IgD-negative memory B cell (primary cell): ENCODE measurements at regions not wholly inside any gene's neighbourhood (a gene's known extent, or its start where the extent isn't known, plus 50 kb on each side); places are given as distances from the start of the nearest gene placed in this dataset.
"Not testable (repeated sequence)": the region's sequence is repeated elsewhere in the genome, so short reads cannot be mapped to it uniquely, and the experiment has no call there.

ENCODE experiments used
- H3K27ac Mint-ChIP-seq, 3 donors: one replicate each; pipeline ENCODE4 v1.8.0; 2020 to 2022; ENCODE audit warnings: mild to moderate bottlenecking in 3 of 3, mixed read lengths in 3 of 3, moderate library complexity in 1 of 3
- H3K27me3 Mint-ChIP-seq: one replicate; pipeline ENCODE4 v1.8.0; 2021; ENCODE audit warnings: mixed read lengths
- H3K36me3 Mint-ChIP-seq: one replicate; pipeline ENCODE4 v1.8.0; 2020; ENCODE audit warnings: mild to moderate bottlenecking, mixed read lengths
- H3K4me1 Mint-ChIP-seq, 3 donors: one replicate each; pipeline ENCODE4 v1.8.0; 2020 to 2022; ENCODE audit warnings: mixed read lengths in 3 of 3, mild to moderate bottlenecking in 1 of 3
- H3K4me3 Mint-ChIP-seq, 4 donors: one replicate each; pipeline ENCODE4 v1.8.0; 2020 to 2022; ENCODE audit warnings: mild to moderate bottlenecking in 4 of 4, mixed read lengths in 4 of 4, moderate library complexity in 3 of 4
- H3K9me3 Mint-ChIP-seq, 3 donors: one replicate each; pipeline ENCODE4 v1.8.0; 2020 to 2021; ENCODE audit warnings: mixed read lengths in 3 of 3, mild to moderate bottlenecking in 1 of 3

- no peak overlapping the region for H3K27ac Mint-ChIP-seq
- H3K36me3 Mint-ChIP-seq = no peaks in the 10 kb centered on the region
- no peaks in the 10 kb centered on the region for H3K27me3 Mint-ChIP-seq
- H3K9me3 Mint-ChIP-seq = peaks cover 3 to 14% (median 5%) of the 10 kb centered on the region in 3 donors
- no peaks in the 10 kb centered on the region for H3K4me1 Mint-ChIP-seq
- H3K4me3 Mint-ChIP-seq = no peak overlapping the region
Observed at GRCh38 chr2:21887881-21888280, 764.1 kb downstream of the TDRD15 start.

DNA sequence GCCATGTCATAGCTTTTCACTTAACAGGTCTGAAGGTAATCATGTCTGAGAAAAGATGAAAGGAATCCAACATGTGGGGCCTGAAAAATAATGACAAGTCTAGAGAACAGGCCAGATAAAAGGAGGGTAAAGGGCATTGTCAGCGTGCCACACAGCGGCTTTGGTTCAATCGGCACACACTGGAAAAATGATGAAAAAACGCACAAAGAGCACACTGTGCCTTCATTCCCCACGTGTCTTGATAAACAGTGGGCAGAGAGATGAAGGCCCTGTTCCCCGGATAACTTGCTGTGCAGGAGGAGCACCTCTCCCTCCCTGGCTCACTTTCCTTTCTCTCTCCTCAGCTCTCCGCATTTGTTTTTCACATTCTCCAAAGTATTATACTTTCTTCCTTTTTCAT lies 766.3 kb downstream of the TDRD15 start:
- Mint-ChIP-seq H3K27me3 (no peaks in the 10 kb centered on the region), H3K4me1 (no peaks in the 10 kb centered on the region), H3K27ac (no peak overlapping the region), H3K36me3 (no peaks in the 10 kb centered on the region), H3K4me3 (no peak overlapping the region), H3K9me3 (peaks cover 3 to 6% (median 5%) of the 10 kb centered on the region in 3 donors)

DNA sequence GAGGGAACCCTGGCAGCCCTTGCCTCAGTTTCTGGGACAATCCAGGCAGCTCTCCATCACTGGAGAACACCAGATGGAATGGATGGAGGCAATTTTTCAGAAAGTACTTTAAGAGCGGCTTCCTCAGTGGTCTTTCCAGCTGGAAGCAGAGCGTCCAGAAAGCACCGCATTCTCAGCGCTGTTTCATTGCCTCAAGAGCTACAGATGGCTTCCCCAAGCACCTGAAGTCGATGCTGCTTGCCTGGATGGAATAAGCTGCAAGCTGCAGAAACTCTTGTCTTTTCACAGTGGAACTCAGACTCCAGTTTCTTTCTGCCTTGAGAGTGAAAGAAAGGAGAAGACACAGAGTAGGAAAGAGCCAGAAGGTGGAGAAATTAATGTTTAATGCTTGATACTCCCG lies 766.9 kb downstream of the TDRD15 start:
- Mint-ChIP-seq H3K4me3 (no peak overlapping the region), H3K4me1 (no peaks in the 10 kb centered on the region), H3K27me3 (no peaks in the 10 kb centered on the region), H3K36me3 (no peaks in the 10 kb centered on the region), H3K9me3 (peaks cover 1 to 6% (median 5%) of the 10 kb centered on the region in 3 donors), H3K27ac (no peak overlapping the region)

DNA sequence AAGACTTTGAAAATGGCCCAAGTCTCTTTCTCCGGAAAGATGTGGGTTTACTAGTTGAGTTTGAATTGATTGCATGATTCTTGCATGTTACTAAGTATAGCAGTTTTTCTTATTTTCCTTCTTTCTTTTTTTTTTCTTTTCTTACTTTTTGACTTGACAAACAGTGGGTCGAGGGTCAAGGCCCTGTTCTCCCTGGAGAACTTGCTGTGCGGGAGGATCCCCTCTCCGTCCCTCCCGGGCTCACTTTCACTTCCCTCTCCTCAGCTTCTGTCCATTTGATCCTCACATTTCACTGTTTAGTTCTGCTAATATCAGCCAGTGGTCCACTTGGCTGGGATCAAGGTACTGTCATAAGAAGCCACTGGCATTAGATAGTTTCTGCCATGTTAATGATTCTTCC lies 767.4 kb downstream of the TDRD15 start:
- no peaks in the 10 kb centered on the region for H3K36me3 Mint-ChIP-seq
- H3K27me3 Mint-ChIP-seq = no peaks in the 10 kb centered on the region
- H3K27ac Mint-ChIP-seq = no peak overlapping the region
- no peaks in the 10 kb centered on the region for H3K4me1 Mint-ChIP-seq
- H3K4me3 Mint-ChIP-seq = no peak overlapping the region
- peaks cover 0 to 6% (median 5%) of the 10 kb centered on the region in 3 donors for H3K9me3 Mint-ChIP-seq

DNA sequence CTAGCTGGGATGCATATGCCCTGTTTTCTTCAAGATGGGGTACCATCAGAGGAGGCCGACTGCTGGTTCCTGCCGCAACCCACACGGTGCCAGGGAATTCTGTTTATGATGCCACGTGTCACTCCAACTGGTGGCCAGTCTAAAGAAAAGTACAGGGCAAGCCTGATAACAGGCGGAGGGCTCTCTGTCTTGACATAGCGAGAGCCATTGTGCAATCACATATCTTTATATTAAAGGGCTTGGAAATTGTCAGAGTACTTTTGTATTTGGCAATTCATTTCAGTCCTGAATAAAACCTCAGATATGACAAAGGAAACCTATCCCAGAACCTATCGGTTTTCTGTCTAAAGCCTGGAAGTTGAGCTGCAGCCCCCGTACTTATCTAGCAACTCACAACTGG lies 768.4 kb downstream of the TDRD15 start:
- Mint-ChIP-seq H3K27ac (no peak overlapping the region), H3K4me3 (no peak overlapping the region), H3K36me3 (no peaks in the 10 kb centered on the region), H3K27me3 (no peaks in the 10 kb centered on the region), H3K9me3 (peaks cover 0 to 6% (median 5%) of the 10 kb centered on the region in 3 donors), H3K4me1 (no peaks in the 10 kb centered on the region)

GRCh38 chr2:21895200-21895599 lies 771.4 kb downstream of the TDRD15 start:
- no peak overlapping the region for H3K27ac Mint-ChIP-seq
- H3K27me3 Mint-ChIP-seq = no peaks in the 10 kb centered on the region
- no peaks in the 10 kb centered on the region for H3K36me3 Mint-ChIP-seq
- no peak overlapping the region for H3K4me3 Mint-ChIP-seq
- no peaks in the 10 kb centered on the region for H3K4me1 Mint-ChIP-seq
- H3K9me3 Mint-ChIP-seq = peaks cover 0 to 6% (median 0%) of the 10 kb centered on the region in 3 donors

- not testable (repeated sequence) for H3K27ac Mint-ChIP-seq, H3K36me3 Mint-ChIP-seq, H3K4me1 Mint-ChIP-seq, H3K4me3 Mint-ChIP-seq, H3K27me3 Mint-ChIP-seq
- H3K9me3 Mint-ChIP-seq = peaks cover 0 to 12% (median 7%) of the 10 kb centered on the region in 3 donors
Observed at GRCh38 chr2:21908712-21909380, 785.1 kb downstream of the TDRD15 start.

GRCh38 chr2:21910832-21911507 lies 787.2 kb downstream of the TDRD15 start:
- Mint-ChIP-seq H3K4me1 (no peaks in the 10 kb centered on the region), H3K36me3 (peaks cover 4% of the 10 kb centered on the region), H3K27ac (no peak overlapping the region), H3K4me3 (no peak overlapping the region), H3K27me3 (no peaks in the 10 kb centered on the region), H3K9me3 (peaks cover 2 to 12% (median 7%) of the 10 kb centered on the region in 3 donors)

DNA sequence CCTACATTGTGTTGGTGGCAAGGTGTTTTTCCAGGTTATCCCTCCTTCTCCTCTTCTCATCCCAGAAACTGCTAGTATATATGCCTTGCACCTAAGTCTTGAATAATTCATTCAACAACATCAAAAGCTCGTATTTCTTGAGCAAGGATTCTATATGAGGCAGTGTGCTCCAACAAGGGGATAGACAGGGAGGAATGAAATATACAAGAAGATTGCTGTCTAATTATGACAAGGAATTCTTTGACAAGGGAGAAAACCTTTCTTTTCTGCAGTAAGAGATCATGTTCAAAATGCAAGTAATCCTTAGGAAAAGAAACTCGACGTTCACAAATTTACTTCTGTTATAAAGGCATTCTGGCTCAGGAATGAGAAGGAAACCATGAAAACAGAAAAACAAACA lies 788.6 kb downstream of the TDRD15 start:
- H3K27me3 Mint-ChIP-seq = no peaks in the 10 kb centered on the region
- H3K4me1 Mint-ChIP-seq = no peaks in the 10 kb centered on the region
- peaks cover 4% of the 10 kb centered on the region for H3K36me3 Mint-ChIP-seq
- peaks cover 2 to 15% (median 7%) of the 10 kb centered on the region in 3 donors for H3K9me3 Mint-ChIP-seq
- H3K27ac Mint-ChIP-seq = no peak overlapping the region
- H3K4me3 Mint-ChIP-seq = no peak overlapping the region

DNA sequence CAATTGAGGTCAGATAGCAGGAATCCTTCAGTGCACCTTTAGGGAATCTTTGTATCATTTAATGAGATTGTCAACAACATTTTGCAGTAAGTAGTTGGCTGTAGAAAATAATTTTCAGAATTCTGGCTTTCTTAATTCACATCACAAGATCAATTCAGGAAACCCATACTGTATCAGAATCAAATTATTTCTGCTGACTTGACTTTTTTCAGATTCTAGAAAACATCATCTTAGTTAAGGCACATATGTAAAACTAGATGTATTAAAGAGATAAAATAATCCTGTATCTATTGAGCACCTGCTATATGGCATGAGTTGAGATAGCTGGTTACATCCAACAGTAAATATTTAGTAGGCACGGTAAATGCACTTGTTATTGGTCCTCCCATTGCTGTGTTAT lies 791.4 kb downstream of the TDRD15 start:
- H3K9me3 Mint-ChIP-seq = peaks cover 4 to 15% (median 7%) of the 10 kb centered on the region in 3 donors
- no peak overlapping the region for H3K27ac Mint-ChIP-seq
- H3K27me3 Mint-ChIP-seq = no peaks in the 10 kb centered on the region
- H3K4me3 Mint-ChIP-seq = no peak overlapping the region
- H3K36me3 Mint-ChIP-seq = peaks cover 4% of the 10 kb centered on the region
- no peaks in the 10 kb centered on the region for H3K4me1 Mint-ChIP-seq

DNA sequence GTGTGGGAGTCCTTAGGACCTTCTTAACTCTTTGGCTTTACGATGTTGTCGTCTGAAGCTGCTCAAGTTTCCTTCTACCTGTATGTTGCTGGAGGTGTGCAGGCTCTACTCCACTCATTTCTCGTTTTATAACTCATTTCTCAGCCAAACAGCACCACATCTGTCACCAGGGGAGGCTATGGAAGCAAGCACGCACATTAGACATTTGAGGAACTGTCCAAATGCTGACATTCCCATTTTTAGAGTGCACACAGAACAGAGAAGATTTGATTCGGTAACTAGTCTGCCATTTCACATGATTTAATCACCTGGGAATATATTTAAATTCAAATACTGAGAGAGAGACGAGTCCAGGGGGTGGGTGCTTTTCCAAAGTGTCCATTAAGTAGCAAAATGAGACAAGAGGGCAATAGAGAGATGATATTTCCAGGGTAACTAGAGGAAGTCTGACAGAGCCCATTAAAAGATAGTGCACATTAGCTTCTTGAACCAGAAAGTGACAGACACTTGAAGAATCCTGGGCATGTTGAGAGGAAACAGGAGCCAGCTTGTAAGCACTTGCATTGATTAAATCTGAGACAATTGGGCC lies 793.3 kb downstream of the TDRD15 start:
- H3K4me3 Mint-ChIP-seq = no peak overlapping the region
- no peaks in the 10 kb centered on the region for H3K4me1 Mint-ChIP-seq
- peaks cover 4 to 6% (median 6%) of the 10 kb centered on the region in 3 donors for H3K9me3 Mint-ChIP-seq
- no peak overlapping the region for H3K27ac Mint-ChIP-seq
- H3K27me3 Mint-ChIP-seq = no peaks in the 10 kb centered on the region
- H3K36me3 Mint-ChIP-seq = no peaks in the 10 kb centered on the region

DNA sequence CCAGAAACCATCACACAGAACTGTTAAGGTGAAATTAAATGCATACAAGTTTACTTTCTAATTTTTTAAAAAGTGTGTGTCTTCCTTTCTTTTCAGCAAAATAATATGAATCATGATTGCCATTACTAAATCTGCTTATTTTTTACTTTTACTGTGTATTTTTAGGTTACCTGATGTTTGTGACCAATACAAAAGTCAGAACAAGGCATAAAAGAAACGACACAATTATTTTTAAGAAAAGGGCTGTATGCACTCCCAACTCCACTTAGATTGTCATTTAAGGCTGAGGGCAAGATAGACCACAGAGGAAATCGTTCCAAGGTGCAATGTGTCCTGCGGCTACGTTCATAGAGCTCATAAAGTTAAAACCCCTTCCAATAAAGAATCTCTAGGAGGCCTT lies 797.0 kb downstream of the TDRD15 start:
- no peaks in the 10 kb centered on the region for H3K4me1 Mint-ChIP-seq
- H3K27me3 Mint-ChIP-seq = no peaks in the 10 kb centered on the region
- peaks cover 7 to 21% (median 11%) of the 10 kb centered on the region in 3 donors for H3K9me3 Mint-ChIP-seq

GRCh38 chr2:21924640-21925285 lies 801.0 kb downstream of the TDRD15 start:
- H3K36me3 Mint-ChIP-seq = no peaks in the 10 kb centered on the region

More for the DNA sequence above, 797.0 kb downstream of the TDRD15 start:
- no peak overlapping the region for H3K27ac Mint-ChIP-seq
- H3K36me3 Mint-ChIP-seq = no peaks in the 10 kb centered on the region
- H3K4me3 Mint-ChIP-seq = no peak overlapping the region

GRCh38 chr2:21928292-21928691 lies 804.5 kb downstream of the TDRD15 start:
- H3K27ac Mint-ChIP-seq = no peak overlapping the region
- no peaks in the 10 kb centered on the region for H3K27me3 Mint-ChIP-seq
- no peak overlapping the region for H3K4me3 Mint-ChIP-seq
- peaks cover 0 to 28% (median 0%) of the 10 kb centered on the region in 3 donors for H3K9me3 Mint-ChIP-seq
- no peaks in the 10 kb centered on the region for H3K36me3 Mint-ChIP-seq
- H3K4me1 Mint-ChIP-seq = no peaks in the 10 kb centered on the region

More at GRCh38 chr2:21924640-21925285, 801.0 kb downstream of the TDRD15 start:
- no peaks in the 10 kb centered on the region for H3K27me3 Mint-ChIP-seq
- no peak overlapping the region for H3K4me3 Mint-ChIP-seq
- no peak overlapping the region for H3K27ac Mint-ChIP-seq
- peaks cover 5 to 35% (median 11%) of the 10 kb centered on the region in 3 donors for H3K9me3 Mint-ChIP-seq
- H3K4me1 Mint-ChIP-seq = no peaks in the 10 kb centered on the region

DNA sequence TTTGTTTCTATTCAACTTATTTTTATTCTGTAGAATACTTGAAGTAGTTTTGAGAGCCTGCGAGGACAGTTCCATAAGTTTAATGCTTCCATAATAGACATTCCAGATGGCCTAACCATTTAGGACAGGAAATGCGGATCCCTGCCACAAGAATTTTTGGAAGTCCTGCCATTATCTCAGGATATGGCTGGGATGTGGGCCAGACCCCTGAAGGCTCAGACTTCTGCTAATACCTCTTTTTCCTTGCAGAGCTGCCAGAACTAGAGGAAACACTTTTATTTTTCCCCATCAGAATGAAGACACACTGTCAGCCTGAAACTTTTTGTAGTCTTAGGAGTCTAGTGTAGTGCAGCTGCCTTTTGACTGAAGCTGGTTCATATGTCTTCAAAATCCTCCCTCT lies 806.5 kb downstream of the TDRD15 start:
- Mint-ChIP-seq H3K27me3 (no peaks in the 10 kb centered on the region), H3K9me3 (peaks cover 0 to 21% (median 0%) of the 10 kb centered on the region in 3 donors), H3K4me1 (no peaks in the 10 kb centered on the region), H3K27ac (no peak overlapping the region), H3K4me3 (peak overlapping the region in 1 of 4 donors; percentile 30), H3K36me3 (no peaks in the 10 kb centered on the region)
